Aorta (tissue), 5 donors: ENCODE measurements at regions not wholly inside any gene's neighbourhood (a gene's known extent, or its start where the extent isn't known, plus 50 kb on each side); places are given as distances from the start of the nearest gene placed in this dataset.
A peak's percentile ranks its signal among the peaks of the same experiment; 100 is the strongest.
"Not testable (repeated sequence)": the region's sequence is repeated elsewhere in the genome, so short reads cannot be mapped to it uniquely, and the experiment has no call there.

ENCODE experiments used
- ATAC-seq: fragments of 200-7000 bp; cut with Tn5 transposase; one replicate; pipeline ENCODE4 v1.9.1; 2022; ENCODE audit warnings: moderate library complexity; ENCODE audit not compliant: low FRiP score
- DNase-seq, 2 donors: peaks; one replicate each; pipeline ENCODE4 v3.0.0-alpha.2; 2020
- H3K27ac ChIP-seq, 2 donors: one replicate each; pipeline ENCODE4 v1.5.1; 2013; ENCODE audit warnings: low read length in 2 of 2, mild to moderate bottlenecking in 2 of 2, moderate library complexity in 2 of 2, control low read depth in 1 of 2, inconsistent platforms in 1 of 2, low read depth in 1 of 2
- H3K27me3 ChIP-seq, 2 donors: one replicate each; pipeline ENCODE4 v1.6.1; 2013; ENCODE audit warnings: control low read depth in 1 of 2, low read length in 1 of 2, mild to moderate bottlenecking in 1 of 2, moderate library complexity in 1 of 2; ENCODE audit not compliant: insufficient read depth in 2 of 2, control insufficient read depth in 1 of 2
- H3K36me3 ChIP-seq, 2 donors: one replicate each; pipeline ENCODE4 v1.6.1; 2013; ENCODE audit warnings: control low read depth in 1 of 2, low read length in 1 of 2, mild to moderate bottlenecking in 1 of 2; ENCODE audit not compliant: insufficient read depth in 2 of 2, control insufficient read depth in 1 of 2
- H3K4me1 ChIP-seq, 2 donors: one replicate each; pipeline ENCODE4 v1.6.1; 2013; ENCODE audit warnings: low read length in 2 of 2, control low read depth in 1 of 2, mild to moderate bottlenecking in 1 of 2, moderate library complexity in 1 of 2; ENCODE audit not compliant: insufficient read depth in 2 of 2, control insufficient read depth in 1 of 2
- H3K4me3 ChIP-seq, 2 donors: one replicate each; pipeline ENCODE4 v1.5.1; 2013; ENCODE audit warnings: low read length in 2 of 2, control low read depth in 1 of 2, mild to moderate bottlenecking in 1 of 2
- H3K9me3 ChIP-seq: one replicate; pipeline ENCODE4 v1.6.1; 2013; ENCODE audit warnings: mild to moderate bottlenecking, low read length; ENCODE audit not compliant: control insufficient read depth
- WGBS, 2 donors: extraction: QIAGEN DNeasy Blood & Tissue Kit; methylation state at CpG; one replicate each; pipeline ENCODE4 v1.1.7; 2013; 5-methylcytosine and 5-hydroxymethylcytosine counted together
- intact Hi-C, 2 donors: fragments of 100-400 bp; cut with DNase I; formaldehyde crosslinking; loops; one replicate each; pipeline versions ENCODE4 v1.14.2 to v1.15.0; 2022
- donor health status: healthy with polysubstance abuse.
- donor health status: Bipolar disorder and iron deficiency.
- donor health status: DM: no; HTN: no; CAD: no.
- donor health status: DM: no; HTN: no; CAD: no.
- donor health status: DM: yes; HTN: yes; CAD: no.

DNA sequence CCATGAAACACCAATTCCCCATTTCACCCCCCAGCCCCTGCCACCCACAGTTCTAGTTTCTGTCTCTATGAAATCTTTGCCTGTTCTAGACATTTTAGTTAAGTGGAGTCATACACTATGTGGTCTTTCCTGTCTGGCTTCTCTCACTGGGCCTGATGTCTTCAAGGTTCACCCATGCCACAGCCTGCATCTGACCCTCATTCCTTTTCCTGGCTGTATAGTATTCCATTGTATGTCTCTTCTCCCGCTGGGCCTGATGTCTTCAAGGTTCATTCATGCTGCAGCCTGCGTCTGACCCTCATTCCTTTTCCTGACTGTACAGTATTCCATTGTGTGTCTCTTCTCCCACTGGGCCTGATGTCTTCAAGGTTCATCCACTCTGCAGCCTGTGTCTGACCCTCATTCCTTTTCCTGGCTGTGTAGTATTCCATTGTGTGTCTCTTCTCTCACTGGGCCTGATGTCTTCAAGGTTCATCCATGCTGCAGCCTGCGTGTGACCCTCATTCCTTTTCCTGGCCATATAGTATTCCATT, 191.7 kb downstream of the CRLF2 start:
- Histone ChIP-seq H3K27me3 (no peaks in the 10 kb centered on the region), H3K9me3 (peaks cover 3% of the 10 kb centered on the region), H3K27ac (no peak overlapping the region), H3K4me3 (no peak overlapping the region), H3K4me1 (no peaks in the 10 kb centered on the region), H3K36me3 (no peaks in the 10 kb centered on the region)
- DNase-seq (no peak), ATAC-seq (no peak)
- intact Hi-C loops, result no loop called here
- 94 to 95% methylated on average over 3 of the region's 3 CpGs for WGBS, 2 donors

DNA sequence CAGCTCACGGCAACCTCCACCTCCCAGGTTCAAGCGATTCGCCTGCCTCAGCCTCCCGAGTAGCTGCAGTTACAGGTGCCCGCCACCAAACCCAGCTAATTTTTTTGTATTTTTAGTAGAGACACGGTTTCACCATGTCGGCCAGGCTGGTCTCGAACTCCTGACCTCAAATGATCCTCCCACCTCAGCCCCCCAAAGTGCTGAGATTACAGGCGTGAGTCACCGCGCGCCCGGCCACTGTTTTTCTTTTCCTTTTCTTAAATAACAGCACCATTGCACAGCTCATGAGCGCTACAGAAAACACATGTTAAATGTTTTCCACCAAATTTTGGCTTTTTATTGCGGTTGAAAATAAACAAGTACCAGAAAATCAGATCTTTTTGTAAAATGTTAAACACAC, 195.5 kb downstream of the CRLF2 start:
- intact Hi-C loops, H3K27me3 ChIP-seq, H3K36me3 ChIP-seq, ATAC-seq, H3K4me3 ChIP-seq, H3K9me3 ChIP-seq, H3K27ac ChIP-seq, DNase-seq, H3K4me1 ChIP-seq: not testable (repeated sequence)
- 87 to 88% methylated on average over 15 of the region's 15 CpGs for WGBS, 2 donors

- ATAC-seq, H3K9me3 ChIP-seq, H3K27ac ChIP-seq, DNase-seq, intact Hi-C loops, H3K27me3 ChIP-seq, H3K36me3 ChIP-seq, H3K4me1 ChIP-seq, H3K4me3 ChIP-seq: not testable (repeated sequence)
- 90 to 91% methylated on average over 11 of the region's 11 CpGs for WGBS, 2 donors
Measured at GRCh38 chrX:1016281-1016680, 196.2 kb downstream of the CRLF2 start.

DNA sequence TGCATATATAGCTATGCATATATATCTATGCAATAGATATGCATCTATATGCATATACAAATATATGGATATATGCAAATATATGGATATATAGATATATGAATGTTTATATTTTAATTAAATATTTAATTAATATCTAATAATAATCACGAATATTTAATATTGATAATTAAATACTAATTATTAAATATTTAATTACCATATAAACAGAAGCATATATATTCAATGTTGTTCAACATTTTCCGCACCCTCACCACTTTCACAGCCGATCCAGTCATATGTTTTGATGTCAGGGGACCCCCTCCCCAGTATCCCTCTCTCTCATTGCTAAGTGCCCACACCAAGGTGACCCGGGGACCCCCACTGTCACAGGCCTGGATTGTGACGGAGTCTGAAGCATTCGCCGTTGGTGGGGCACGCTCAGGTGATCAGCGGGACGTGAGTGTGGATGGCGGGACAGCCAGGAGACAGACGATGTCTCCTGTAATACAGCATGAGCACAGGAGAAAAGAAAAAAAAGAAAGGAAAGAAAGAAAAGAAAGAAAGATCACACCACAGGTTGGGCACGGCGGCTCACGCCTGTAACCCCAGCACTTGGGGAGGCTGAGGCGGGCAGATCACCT, 199.7 kb downstream of the CRLF2 start:
- WGBS, 2 donors, result 88 to 89% methylated on average over 16 of the region's 16 CpGs

DNA sequence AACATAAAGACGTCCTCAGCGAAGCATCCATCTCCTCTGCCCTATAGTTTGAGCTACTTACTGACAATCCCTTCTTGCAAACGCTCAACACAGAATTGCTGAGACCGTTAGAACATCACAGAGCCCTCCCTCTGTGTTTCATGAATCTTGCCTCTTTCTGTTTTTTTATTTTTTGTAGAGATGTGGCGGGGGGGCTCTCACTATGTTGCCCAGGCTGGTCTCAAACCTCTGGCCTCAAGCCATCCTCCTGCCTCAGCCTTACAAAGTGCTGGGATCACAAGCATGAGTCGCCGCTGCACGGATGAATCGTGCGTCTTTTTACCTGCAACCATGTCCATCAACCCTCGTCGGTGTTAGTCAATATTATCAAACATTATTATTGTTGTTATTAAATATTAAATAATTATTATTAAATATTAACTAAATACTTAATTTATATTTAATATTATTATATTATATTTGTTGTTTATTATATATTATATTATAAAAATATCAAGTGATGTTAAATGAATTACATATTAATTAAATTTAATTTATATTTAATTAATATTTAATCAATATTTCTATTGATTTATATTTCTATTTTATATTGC, 200.7 kb downstream of the CRLF2 start:
- 84 to 85% methylated on average over 12 of the region's 12 CpGs for WGBS, 2 donors
- no peaks in the 10 kb centered on the region for H3K27me3 ChIP-seq
- no peaks in the 10 kb centered on the region for H3K9me3 ChIP-seq
- H3K36me3 ChIP-seq, result no peaks in the 10 kb centered on the region
- no peak overlapping the region for H3K27ac ChIP-seq
- ATAC-seq (no peak), DNase-seq (no peak)
- intact Hi-C loops, result no loop called here
- H3K4me1 ChIP-seq, result no peaks in the 10 kb centered on the region
- no peak overlapping the region for H3K4me3 ChIP-seq

More for the DNA sequence above, 199.7 kb downstream of the CRLF2 start:
- intact Hi-C loops, result no loop called here
- Histone ChIP-seq H3K27me3 (no peaks in the 10 kb centered on the region), H3K4me1 (no peaks in the 10 kb centered on the region), H3K27ac (no peak overlapping the region), H3K36me3 (no peaks in the 10 kb centered on the region), H3K4me3 (no peak overlapping the region), H3K9me3 (no peaks in the 10 kb centered on the region)
- ATAC-seq, result no peak
- no peak for DNase-seq

DNA sequence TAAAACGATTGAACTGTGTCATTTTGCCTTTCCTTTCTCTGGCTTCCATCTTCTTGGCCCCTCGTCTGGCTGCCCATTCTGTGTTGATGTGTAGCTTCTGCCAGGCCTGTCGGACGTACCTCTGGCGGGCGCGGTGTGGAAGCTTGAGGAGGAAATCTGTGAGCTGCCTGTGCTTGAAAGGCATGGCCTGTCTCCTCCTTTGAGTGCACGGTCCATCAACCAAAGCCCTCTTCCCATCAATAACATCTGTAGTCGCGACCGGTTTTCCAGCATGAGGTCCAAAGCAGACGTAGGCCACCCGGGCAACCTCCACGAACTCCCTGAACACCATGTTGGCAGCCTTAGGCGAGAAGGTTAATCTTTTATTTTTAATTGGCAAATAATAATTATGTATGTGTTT, 202.7 kb downstream of the CRLF2 start:
- no peaks in the 10 kb centered on the region for H3K9me3 ChIP-seq
- ATAC-seq (no peak), DNase-seq (no peak)
- H3K4me3 ChIP-seq, result no peak overlapping the region
- 81 to 83% methylated on average over 15 of the region's 15 CpGs for WGBS, 2 donors
- no peaks in the 10 kb centered on the region for H3K4me1 ChIP-seq
- intact Hi-C loops, result no loop called here
- no peaks in the 10 kb centered on the region for H3K27me3 ChIP-seq
- no peak overlapping the region for H3K27ac ChIP-seq
- no peaks in the 10 kb centered on the region for H3K36me3 ChIP-seq

GRCh38 chrX:1006156-1006730, 206.2 kb downstream of the CRLF2 start:
- H3K27ac ChIP-seq, result no peak overlapping the region
- DNase-seq, result no peak
- H3K27me3 ChIP-seq, result no peaks in the 10 kb centered on the region
- H3K36me3 ChIP-seq, result no peaks in the 10 kb centered on the region
- ATAC-seq, result no peak
- 88 to 92% methylated on average over 20 of the region's 20 CpGs for WGBS, 2 donors
- intact Hi-C loops, result no loop called here
- no peaks in the 10 kb centered on the region for H3K9me3 ChIP-seq
- no peaks in the 10 kb centered on the region for H3K4me1 ChIP-seq
- no peak overlapping the region for H3K4me3 ChIP-seq

DNA sequence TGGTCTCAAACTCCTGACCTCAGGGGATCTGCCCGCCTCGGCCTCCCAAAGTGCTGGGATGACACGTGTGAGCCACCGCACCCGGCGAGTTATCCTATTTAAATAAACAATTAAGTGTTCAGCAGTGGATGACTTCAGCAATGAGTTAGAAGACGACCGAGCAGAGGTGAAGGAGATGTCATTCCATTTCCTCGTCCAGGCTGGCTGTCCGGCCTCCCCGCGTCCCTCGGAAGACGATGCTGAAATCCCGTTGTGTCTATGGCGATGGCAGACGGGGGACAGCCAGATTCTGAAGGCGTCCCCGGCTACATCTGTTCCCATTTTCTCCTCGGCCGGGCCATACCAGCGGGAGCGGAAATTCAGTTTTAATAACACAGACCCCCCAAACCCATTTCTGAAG, 209.8 kb downstream of the CRLF2 start:
- Histone ChIP-seq H3K27ac (no peak overlapping the region), H3K36me3 (no peaks in the 10 kb centered on the region), H3K9me3 (no peaks in the 10 kb centered on the region), H3K4me1 (no peaks in the 10 kb centered on the region), H3K4me3 (no peak overlapping the region), H3K27me3 (no peaks in the 10 kb centered on the region)
- DNase-seq (peak in 1 of 2 donors; percentile 51), ATAC-seq (no peak)
- intact Hi-C loops, result no loop called here
- WGBS, 2 donors, result 83 to 84% methylated on average over 23 of the region's 23 CpGs

DNA sequence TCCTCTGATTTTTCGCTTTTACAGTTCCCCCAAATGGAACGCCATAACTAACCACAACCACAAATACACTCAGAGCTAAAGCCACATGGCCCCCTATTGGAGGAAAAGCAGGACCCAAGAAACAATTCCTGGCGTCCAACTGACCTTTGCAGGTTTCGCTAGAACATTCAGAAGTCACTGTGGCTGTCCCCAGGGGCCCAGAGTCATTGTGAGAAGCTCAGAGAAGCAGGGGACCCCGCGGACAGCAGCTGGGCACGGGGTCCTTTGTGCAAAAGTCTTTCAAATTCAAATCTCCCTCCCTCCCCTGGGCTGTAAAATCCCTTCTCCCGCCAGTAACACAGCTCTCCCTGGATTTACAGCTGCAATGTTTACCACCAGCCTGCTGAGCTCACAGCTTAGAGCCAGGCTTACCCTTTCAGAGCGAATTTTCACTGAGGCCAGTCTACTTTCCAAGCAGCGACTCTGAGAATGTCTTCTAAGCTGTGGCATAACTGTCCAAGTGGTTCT, 214.8 kb downstream of the CRLF2 start:
- no peak overlapping the region for H3K4me3 ChIP-seq
- intact Hi-C loops, result loop anchor here in 1 of 2 donors (10.0 kb wide), 1 partner anchor 457 kb away; the partner anchor contains the start of gene ASMTL
- DNase-seq, result no peak
- WGBS, 2 donors, result 9 to 10% methylated on average over 10 of the region's 10 CpGs
- no peaks in the 10 kb centered on the region for H3K36me3 ChIP-seq
- no peaks in the 10 kb centered on the region for H3K9me3 ChIP-seq
- ATAC-seq, result no peak
- H3K4me1 ChIP-seq, result no peaks in the 10 kb centered on the region
- H3K27ac ChIP-seq, result no peak overlapping the region
- H3K27me3 ChIP-seq, result no peaks in the 10 kb centered on the region
